Common myeloid progenitor, CD34-positive (primary cell): ENCODE measurements at regions not wholly inside any gene's neighbourhood (a gene's known extent, or its start where the extent isn't known, plus 50 kb on each side); places are given as distances from the start of the nearest gene placed in this dataset.

Source experiments
- CTCF ChIA-PET: fragments of 350-600 bp; sonication (Branson Sonifier 250); formaldehyde crosslinking; loops from one replicate; lab custom pipeline; 2021; ENCODE audit warnings: antibody characterized with exemption; lab: Charles Lee
- POLR2A ChIA-PET: fragments of 350-600 bp; sonication (Branson Sonifier 250); formaldehyde crosslinking; loops from one replicate; lab custom pipeline; 2021; ENCODE audit warnings: antibody characterized with exemption; lab: Charles Lee
- DNase-seq, 3 donors: peaks; one replicate each; pipeline versions ENCODE4 v3.0.0 to v3.0.0-alpha.2; 2013
- H3K27ac ChIP-seq, 2 experiments: 1 replicate in 1 of 2; 2 replicates in 1 of 2; pipeline ENCODE4 v1.7.0; 2013; ENCODE audit warnings: inconsistent platforms in 2 of 2, low read length in 2 of 2, mild to moderate bottlenecking in 2 of 2, low read depth in 1 of 2, moderate library complexity in 1 of 2; ENCODE audit not compliant: severe bottlenecking in 2 of 2, insufficient read depth in 1 of 2, poor library complexity in 1 of 2
- H3K27me3 ChIP-seq, 5 experiments: replicated peaks in 2 of 5; 1 replicate in 3 of 5; 2 replicates in 2 of 5; pipeline versions ENCODE4 v1.6.1 to v1.7.0; 2013; ENCODE audit warnings: low read length in 4 of 5, mild to moderate bottlenecking in 2 of 5, moderate library complexity in 2 of 5, inconsistent platforms in 1 of 5; ENCODE audit not compliant: insufficient read depth in 5 of 5, control insufficient read depth in 4 of 5
- H3K36me3 ChIP-seq, 4 experiments: 1 replicate in 2 of 4; 2 replicates in 2 of 4; pipeline versions ENCODE4 v1.6.1 to v1.7.0; 2013; ENCODE audit warnings: low read length in 3 of 4, control low read depth in 1 of 4, mild to moderate bottlenecking in 1 of 4; ENCODE audit not compliant: control insufficient read depth in 4 of 4, insufficient read depth in 4 of 4
- H3K4me1 ChIP-seq, 4 experiments: 1 replicate in 3 of 4; 2 replicates in 1 of 4; pipeline versions ENCODE4 v1.6.1 to v1.7.1; 2013; ENCODE audit warnings: low read length in 3 of 4, mild to moderate bottlenecking in 3 of 4, control low read depth in 1 of 4, inconsistent platforms in 1 of 4, moderate library complexity in 1 of 4; ENCODE audit not compliant: control insufficient read depth in 4 of 4, insufficient read depth in 4 of 4; ENCODE audit errors: control extremely low read depth in 1 of 4
- H3K4me3 ChIP-seq, 7 experiments: 1 replicate in 4 of 7; 2 replicates in 3 of 7; pipeline versions ENCODE4 v1.5.1 to v1.7.0; 2013; ENCODE audit warnings: mild to moderate bottlenecking in 7 of 7, low read length in 6 of 7, moderate library complexity in 6 of 7, inconsistent platforms in 2 of 7, low read depth in 2 of 7, control low read depth in 1 of 7; ENCODE audit not compliant: insufficient read depth in 4 of 7, control insufficient read depth in 1 of 7; ENCODE audit errors: extremely low read depth in 1 of 7
- H3K9me3 ChIP-seq, 5 experiments: 1 replicate in 4 of 5; 2 replicates in 1 of 5; pipeline versions ENCODE4 v1.6.1 to v1.7.1; 2013; ENCODE audit warnings: low read length in 4 of 5, mild to moderate bottlenecking in 2 of 5, inconsistent platforms in 1 of 5, low read depth in 1 of 5, moderate library complexity in 1 of 5; ENCODE audit not compliant: control insufficient read depth in 4 of 5, insufficient read depth in 2 of 5; ENCODE audit errors: control extremely low read depth in 1 of 5
- WGBS: methylation state at CpG from one replicate; pipeline ENCODE4 v1.1.5; 2013; ENCODE audit not compliant: insufficient coverage; 5-methylcytosine and 5-hydroxymethylcytosine counted together

GRCh38 chr14:76672123-76672522 is 89.1 kb upstream of the VASH1 start:
- ChIA-PET CTCF (no interaction called here), POLR2A (no interaction called here)

GRCh38 chr14:76673261-76673660 is 88.0 kb upstream of the VASH1 start:
- Histone ChIP-seq H3K27ac (no peak overlapping the region), H3K36me3 (no peaks in the 10 kb centered on the region), H3K27me3 (peaks cover 0 to 5% (median 2%) of the 10 kb centered on the region in 5 experiments), H3K9me3 (peaks cover 0 to 10% (median 4%) of the 10 kb centered on the region in 5 experiments), H3K4me3 (no peak overlapping the region), H3K4me1 (no peaks in the 10 kb centered on the region)
- WGBS: 97% methylated on average over 3 of the region's 3 CpGs
- ChIA-PET POLR2A (no interaction called here), CTCF (no interaction called here)
- peak in 1 of 3 donors; percentile 1 for DNase-seq

More at GRCh38 chr14:76672123-76672522, 89.1 kb upstream of the VASH1 start:
- no peak overlapping the region for H3K4me3 ChIP-seq
- no peaks in the 10 kb centered on the region for H3K36me3 ChIP-seq
- H3K4me1 ChIP-seq: no peaks in the 10 kb centered on the region
- peaks cover 0 to 5% (median 2%) of the 10 kb centered on the region in 5 experiments for H3K27me3 ChIP-seq
- no peak overlapping the region for H3K27ac ChIP-seq
- WGBS: 100% methylated on average over 1 of the region's 3 CpGs
- DNase-seq: no peak
- peaks cover 1 to 14% (median 4%) of the 10 kb centered on the region in 5 experiments for H3K9me3 ChIP-seq

- 79% methylated on average over 9 of the region's 11 CpGs for WGBS
- Histone ChIP-seq H3K4me3 (no peak overlapping the region), H3K9me3 (no peaks in the 10 kb centered on the region), H3K36me3 (no peaks in the 10 kb centered on the region), H3K27me3 (peaks cover 0 to 5% (median 2%) of the 10 kb centered on the region in 5 experiments), H3K27ac (no peak overlapping the region), H3K4me1 (no peaks in the 10 kb centered on the region)
- ChIA-PET POLR2A (no interaction called here), CTCF (no interaction called here)
- no peak for DNase-seq
Measured at GRCh38 chr14:76675046-76675445, 86.2 kb upstream of the VASH1 start.

GRCh38 chr14:76676539-76676938 is 84.7 kb upstream of the VASH1 start:
- 100% methylated on average over 2 of the region's 5 CpGs for WGBS
- peaks cover 0 to 5% (median 2%) of the 10 kb centered on the region in 5 experiments for H3K27me3 ChIP-seq

GRCh38 chr14:76677534-76678145 is 83.6 kb upstream of the VASH1 start:
- WGBS: 100% methylated on average over 2 of the region's 4 CpGs
- CTCF ChIA-PET: no interaction called here

More at GRCh38 chr14:76676539-76676938, 84.7 kb upstream of the VASH1 start:
- Histone ChIP-seq H3K36me3 (no peaks in the 10 kb centered on the region), H3K27ac (no peak overlapping the region), H3K9me3 (peaks cover 0 to 5% (median 0%) of the 10 kb centered on the region in 5 experiments), H3K4me3 (no peak overlapping the region), H3K4me1 (no peaks in the 10 kb centered on the region)
- no peak for DNase-seq
- CTCF ChIA-PET: no interaction called here
- POLR2A ChIA-PET: no interaction called here

GRCh38 chr14:76678244-76678800 is 82.9 kb upstream of the VASH1 start:
- ChIA-PET CTCF (no interaction called here), POLR2A (no interaction called here)
- Histone ChIP-seq H3K4me3 (no peak overlapping the region), H3K27me3 (peaks cover 0 to 5% (median 2%) of the 10 kb centered on the region in 5 experiments), H3K36me3 (no peaks in the 10 kb centered on the region), H3K4me1 (no peaks in the 10 kb centered on the region), H3K27ac (no peak overlapping the region), H3K9me3 (peaks cover 0 to 19% (median 8%) of the 10 kb centered on the region in 5 experiments)
- 94% methylated on average over 2 of the region's 5 CpGs for WGBS
- DNase-seq: no peak

More at GRCh38 chr14:76677534-76678145, 83.6 kb upstream of the VASH1 start:
- no peaks in the 10 kb centered on the region for H3K4me1 ChIP-seq
- no peaks in the 10 kb centered on the region for H3K36me3 ChIP-seq
- H3K9me3 ChIP-seq: peaks cover 0 to 12% (median 4%) of the 10 kb centered on the region in 5 experiments
- H3K27ac ChIP-seq: no peak overlapping the region
- POLR2A ChIA-PET: no interaction called here
- peaks cover 0 to 5% (median 2%) of the 10 kb centered on the region in 5 experiments for H3K27me3 ChIP-seq
- no peak for DNase-seq
- no peak overlapping the region for H3K4me3 ChIP-seq

- H3K9me3 ChIP-seq: peaks cover 2 to 26% (median 9%) of the 10 kb centered on the region in 5 experiments
- no peak for DNase-seq
- POLR2A ChIA-PET: no interaction called here
- WGBS: 100% methylated on average over 2 of the region's 3 CpGs
- H3K4me3 ChIP-seq: no peak overlapping the region
- H3K4me1 ChIP-seq: no peaks in the 10 kb centered on the region
- CTCF ChIA-PET: interaction anchor here (0.7 kb wide), 1 partner anchor 34 kb away, joined by 3 read pairs; no protein-coding TSS in a partner anchor
- H3K36me3 ChIP-seq: no peaks in the 10 kb centered on the region
- H3K27ac ChIP-seq: no peak overlapping the region
- no peaks in the 10 kb centered on the region for H3K27me3 ChIP-seq
Measured at GRCh38 chr14:76682367-76682766, 78.9 kb upstream of the VASH1 start.
